ENCODE measurements at regions not wholly inside any gene's neighbourhood (a gene's known extent, or its start where the extent isn't known, plus 50 kb on each side); places are given as distances from the start of the nearest gene placed in this dataset.
"Not testable (repeated sequence)": the region's sequence is repeated elsewhere in the genome, so short reads cannot be mapped to it uniquely, and the experiment has no call there.

DNA sequence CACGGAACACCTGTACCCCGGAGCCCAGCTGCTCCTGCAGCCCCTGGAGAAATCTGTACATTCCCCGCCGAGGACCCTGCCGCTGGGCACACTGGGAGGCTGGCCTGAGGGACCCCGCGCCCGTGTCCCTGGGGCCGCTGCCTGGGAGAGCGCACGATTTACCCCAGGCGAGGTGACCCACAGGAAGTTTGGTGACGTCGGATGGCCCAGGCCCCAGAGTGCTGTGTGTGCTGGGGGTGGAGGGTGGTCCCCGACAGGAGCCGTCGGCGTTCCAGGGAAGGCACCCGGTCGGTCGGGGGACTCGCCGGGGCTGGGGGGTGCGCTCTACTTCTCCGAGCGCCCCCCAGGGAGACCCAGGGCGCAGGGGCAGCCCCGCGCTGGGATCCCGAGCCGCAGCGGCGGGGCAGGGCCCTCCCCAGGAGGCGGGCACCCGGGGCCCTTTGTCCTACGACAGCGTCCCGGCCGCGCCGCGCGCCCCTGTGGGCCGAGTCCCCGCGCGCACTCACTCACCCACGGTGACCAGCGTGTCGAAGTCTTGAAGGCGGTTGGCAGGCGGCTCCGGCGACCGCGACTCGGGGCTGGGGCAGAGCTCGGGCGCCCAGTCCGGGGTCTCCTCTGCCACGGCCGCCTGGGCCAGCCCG is 167.9 kb upstream of the PRKX start:
- TF ChIP-seq, protein P1, sequence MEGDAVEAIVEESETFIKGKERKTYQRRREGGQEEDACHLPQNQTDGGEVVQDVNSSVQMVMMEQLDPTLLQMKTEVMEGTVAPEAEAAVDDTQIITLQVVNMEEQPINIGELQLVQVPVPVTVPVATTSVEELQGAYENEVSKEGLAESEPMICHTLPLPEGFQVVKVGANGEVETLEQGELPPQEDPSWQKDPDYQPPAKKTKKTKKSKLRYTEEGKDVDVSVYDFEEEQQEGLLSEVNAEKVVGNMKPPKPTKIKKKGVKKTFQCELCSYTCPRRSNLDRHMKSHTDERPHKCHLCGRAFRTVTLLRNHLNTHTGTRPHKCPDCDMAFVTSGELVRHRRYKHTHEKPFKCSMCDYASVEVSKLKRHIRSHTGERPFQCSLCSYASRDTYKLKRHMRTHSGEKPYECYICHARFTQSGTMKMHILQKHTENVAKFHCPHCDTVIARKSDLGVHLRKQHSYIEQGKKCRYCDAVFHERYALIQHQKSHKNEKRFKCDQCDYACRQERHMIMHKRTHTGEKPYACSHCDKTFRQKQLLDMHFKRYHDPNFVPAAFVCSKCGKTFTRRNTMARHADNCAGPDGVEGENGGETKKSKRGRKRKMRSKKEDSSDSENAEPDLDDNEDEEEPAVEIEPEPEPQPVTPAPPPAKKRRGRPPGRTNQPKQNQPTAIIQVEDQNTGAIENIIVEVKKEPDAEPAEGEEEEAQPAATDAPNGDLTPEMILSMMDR (conservative IDR thresholded peaks at IDR 0.05; ENCODE audit: low read depth in 2 of 2): not testable (repeated sequence)
- TF ChIP-seq POLR2AphosphoS5 (IDR thresholded peaks at IDR 0.05; ENCODE audit: low read depth); ZNF114 (CRISPR knock-in tag; IDR thresholded peaks at IDR 0.05); EZH2 (IDR thresholded peaks at IDR 0.05; ENCODE audit: low read depth, unreplicated experiment); JUNB (IDR thresholded peaks at IDR 0.05; ENCODE audit: unreplicated experiment): not testable (repeated sequence)
- TF ChIP-seq, protein P2, sequence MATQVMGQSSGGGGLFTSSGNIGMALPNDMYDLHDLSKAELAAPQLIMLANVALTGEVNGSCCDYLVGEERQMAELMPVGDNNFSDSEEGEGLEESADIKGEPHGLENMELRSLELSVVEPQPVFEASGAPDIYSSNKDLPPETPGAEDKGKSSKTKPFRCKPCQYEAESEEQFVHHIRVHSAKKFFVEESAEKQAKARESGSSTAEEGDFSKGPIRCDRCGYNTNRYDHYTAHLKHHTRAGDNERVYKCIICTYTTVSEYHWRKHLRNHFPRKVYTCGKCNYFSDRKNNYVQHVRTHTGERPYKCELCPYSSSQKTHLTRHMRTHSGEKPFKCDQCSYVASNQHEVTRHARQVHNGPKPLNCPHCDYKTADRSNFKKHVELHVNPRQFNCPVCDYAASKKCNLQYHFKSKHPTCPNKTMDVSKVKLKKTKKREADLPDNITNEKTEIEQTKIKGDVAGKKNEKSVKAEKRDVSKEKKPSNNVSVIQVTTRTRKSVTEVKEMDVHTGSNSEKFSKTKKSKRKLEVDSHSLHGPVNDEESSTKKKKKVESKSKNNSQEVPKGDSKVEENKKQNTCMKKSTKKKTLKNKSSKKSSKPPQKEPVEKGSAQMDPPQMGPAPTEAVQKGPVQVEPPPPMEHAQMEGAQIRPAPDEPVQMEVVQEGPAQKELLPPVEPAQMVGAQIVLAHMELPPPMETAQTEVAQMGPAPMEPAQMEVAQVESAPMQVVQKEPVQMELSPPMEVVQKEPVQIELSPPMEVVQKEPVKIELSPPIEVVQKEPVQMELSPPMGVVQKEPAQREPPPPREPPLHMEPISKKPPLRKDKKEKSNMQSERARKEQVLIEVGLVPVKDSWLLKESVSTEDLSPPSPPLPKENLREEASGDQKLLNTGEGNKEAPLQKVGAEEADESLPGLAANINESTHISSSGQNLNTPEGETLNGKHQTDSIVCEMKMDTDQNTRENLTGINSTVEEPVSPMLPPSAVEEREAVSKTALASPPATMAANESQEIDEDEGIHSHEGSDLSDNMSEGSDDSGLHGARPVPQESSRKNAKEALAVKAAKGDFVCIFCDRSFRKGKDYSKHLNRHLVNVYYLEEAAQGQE (IDR thresholded peaks at IDR 0.05; ENCODE audit: unreplicated experiment): not testable (repeated sequence)
- TF ChIP-seq, protein P3, sequence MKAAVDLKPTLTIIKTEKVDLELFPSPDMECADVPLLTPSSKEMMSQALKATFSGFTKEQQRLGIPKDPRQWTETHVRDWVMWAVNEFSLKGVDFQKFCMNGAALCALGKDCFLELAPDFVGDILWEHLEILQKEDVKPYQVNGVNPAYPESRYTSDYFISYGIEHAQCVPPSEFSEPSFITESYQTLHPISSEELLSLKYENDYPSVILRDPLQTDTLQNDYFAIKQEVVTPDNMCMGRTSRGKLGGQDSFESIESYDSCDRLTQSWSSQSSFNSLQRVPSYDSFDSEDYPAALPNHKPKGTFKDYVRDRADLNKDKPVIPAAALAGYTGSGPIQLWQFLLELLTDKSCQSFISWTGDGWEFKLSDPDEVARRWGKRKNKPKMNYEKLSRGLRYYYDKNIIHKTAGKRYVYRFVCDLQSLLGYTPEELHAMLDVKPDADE (IDR thresholded peaks at IDR 0.05): not testable (repeated sequence)
